Karpas-422 (cell line): ENCODE measurements at regions not wholly inside any gene's neighbourhood (a gene's known extent, or its start where the extent isn't known, plus 50 kb on each side); places are given as distances from the start of the nearest gene placed in this dataset.
"Not testable (repeated sequence)": the region's sequence is repeated elsewhere in the genome, so short reads cannot be mapped to it uniquely, and the experiment has no call there.

Experiments used
- DNase-seq: peaks from one replicate; pipeline ENCODE4 v3.0.0-alpha.2; 2015
- H2AFZ ChIP-seq: fragments of 200-600 bp; sonication (generic); 2 replicates; pipeline ENCODE4 v1.6.1; 2014; ENCODE audit warnings: antibody characterized with exemption, low read length, mixed read lengths
- H3K27ac ChIP-seq: fragments of 200-600 bp; sonication (generic); 2 replicates; pipeline ENCODE4 v1.5.1; 2014; ENCODE audit warnings: mild to moderate bottlenecking, low read length, moderate library complexity
- H3K27me3 ChIP-seq: fragments of 200-600 bp; sonication (generic); 2 replicates; pipeline ENCODE4 v1.6.1; 2014; ENCODE audit warnings: low read length, mixed read lengths
- H3K36me3 ChIP-seq: fragments of 200-600 bp; sonication (generic); 2 replicates; pipeline ENCODE4 v1.6.1; 2014; ENCODE audit warnings: low read length, mixed read lengths; ENCODE audit not compliant: insufficient read depth
- H3K4me1 ChIP-seq: fragments of 200-600 bp; sonication (generic); 2 replicates; pipeline ENCODE4 v1.6.1; 2014; ENCODE audit warnings: mild to moderate bottlenecking, low read length, mixed read lengths
- H3K4me2 ChIP-seq: fragments of 200-600 bp; sonication (generic); 2 replicates; pipeline ENCODE4 v1.6.1; 2014; ENCODE audit warnings: low read length, low read depth, mild to moderate bottlenecking; ENCODE audit not compliant: poor library complexity, severe bottlenecking
- H3K4me3 ChIP-seq: fragments of 200-600 bp; sonication (generic); 2 replicates; pipeline ENCODE4 v1.5.1; 2014; ENCODE audit warnings: mild to moderate bottlenecking, antibody characterized with exemption, low read length, mixed read lengths
- H3K79me2 ChIP-seq: fragments of 200-600 bp; sonication (generic); 2 replicates; pipeline ENCODE4 v1.6.1; 2014; ENCODE audit warnings: mild to moderate bottlenecking, low read length, mixed read lengths
- H3K9ac ChIP-seq: fragments of 200-600 bp; sonication (generic); 2 replicates; pipeline ENCODE4 v1.6.0; 2014; ENCODE audit warnings: low read length
- H3K9me2 ChIP-seq: fragments of 200-600 bp; sonication (generic), shearing (Covaris generic); replicated peaks from 2 replicates; pipeline ENCODE4 v1.6.0; 2014; ENCODE audit warnings: mild to moderate bottlenecking, low read length, moderate library complexity; ENCODE audit not compliant: insufficient read depth
- H3K9me3 ChIP-seq: fragments of 300-700, 200-600 bp; sonication (generic); 2 replicates; pipeline ENCODE4 v1.6.1; 2014; ENCODE audit warnings: low read length, mixed read lengths
- H4K20me1 ChIP-seq: fragments of 200-600 bp; sonication (generic); 2 replicates; pipeline ENCODE4 v1.6.1; 2014; ENCODE audit warnings: mild to moderate bottlenecking, antibody characterized with exemption, low read length, low read depth; ENCODE audit not compliant: insufficient read depth

GRCh38 chr10:36424502-36424901 lies 700.9 kb upstream of the ANKRD30A start:
- no peaks in the 10 kb centered on the region for H3K36me3 ChIP-seq
- H3K27ac ChIP-seq = no peak overlapping the region
- H3K27me3 ChIP-seq = no peaks in the 10 kb centered on the region
- H3K9me2 ChIP-seq = no peaks in the 10 kb centered on the region
- no peak overlapping the region for H2AFZ ChIP-seq
- H3K4me2 ChIP-seq = no peak overlapping the region
- H3K4me1 ChIP-seq = peaks cover 8% of the 10 kb centered on the region
- H3K4me3 ChIP-seq = no peak overlapping the region
- no peak overlapping the region for H3K9ac ChIP-seq
- no peaks in the 10 kb centered on the region for H3K9me3 ChIP-seq
- no peaks in the 10 kb centered on the region for H4K20me1 ChIP-seq
- H3K79me2 ChIP-seq = no peaks in the 10 kb centered on the region
- DNase-seq = no peak

- Histone ChIP-seq H3K4me3 (no peak overlapping the region), H2AFZ (no peak overlapping the region), H3K4me1 (peaks cover 8% of the 10 kb centered on the region), H3K36me3 (no peaks in the 10 kb centered on the region), H3K9me2 (no peaks in the 10 kb centered on the region), H3K9ac (no peak overlapping the region), H3K27ac (no peak overlapping the region), H4K20me1 (no peaks in the 10 kb centered on the region), H3K9me3 (no peaks in the 10 kb centered on the region), H3K79me2 (no peaks in the 10 kb centered on the region), H3K27me3 (no peaks in the 10 kb centered on the region), H3K4me2 (no peak overlapping the region)
- no peak for DNase-seq
Measured at GRCh38 chr10:36423821-36424248, 701.6 kb upstream of the ANKRD30A start.

- Histone ChIP-seq H3K4me2 (no peak overlapping the region), H3K27ac (no peak overlapping the region), H3K9ac (no peak overlapping the region), H3K4me3 (no peak overlapping the region), H3K79me2 (no peaks in the 10 kb centered on the region), H3K36me3 (no peaks in the 10 kb centered on the region), H3K9me2 (no peaks in the 10 kb centered on the region), H4K20me1 (no peaks in the 10 kb centered on the region), H2AFZ (no peak overlapping the region), H3K9me3 (no peaks in the 10 kb centered on the region), H3K4me1 (no peaks in the 10 kb centered on the region), H3K27me3 (no peaks in the 10 kb centered on the region)
- DNase-seq = no peak
Measured at GRCh38 chr10:36421992-36422391, 703.4 kb upstream of the ANKRD30A start.

- Histone ChIP-seq H3K4me1 (no peaks in the 10 kb centered on the region), H3K4me3 (no peak overlapping the region), H3K79me2 (no peaks in the 10 kb centered on the region), H3K9me3 (peaks cover 6% of the 10 kb centered on the region; the same call in 1 of the 2 replicates), H4K20me1 (no peaks in the 10 kb centered on the region), H2AFZ (no peak overlapping the region), H3K27me3 (no peaks in the 10 kb centered on the region), H3K9me2 (no peaks in the 10 kb centered on the region), H3K27ac (no peak overlapping the region), H3K9ac (no peak overlapping the region), H3K4me2 (no peak overlapping the region), H3K36me3 (no peaks in the 10 kb centered on the region)
- DNase-seq = no peak
Measured at GRCh38 chr10:36416513-36416912, 708.9 kb upstream of the ANKRD30A start.

- H4K20me1 ChIP-seq = no peaks in the 10 kb centered on the region
- no peak for DNase-seq
- peaks cover 6% of the 10 kb centered on the region; the same call in 1 of the 2 replicates for H3K9me3 ChIP-seq
- no peak overlapping the region for H3K4me3 ChIP-seq
- no peaks in the 10 kb centered on the region for H3K9me2 ChIP-seq
- H3K36me3 ChIP-seq = no peaks in the 10 kb centered on the region
- H3K27me3 ChIP-seq = no peaks in the 10 kb centered on the region
- H3K79me2 ChIP-seq = no peaks in the 10 kb centered on the region
- H2AFZ ChIP-seq = no peak overlapping the region
- H3K27ac ChIP-seq = no peak overlapping the region
- no peak overlapping the region for H3K4me2 ChIP-seq
- no peak overlapping the region for H3K9ac ChIP-seq
- H3K4me1 ChIP-seq = no peaks in the 10 kb centered on the region
Measured at GRCh38 chr10:36412942-36413341, 712.5 kb upstream of the ANKRD30A start.

GRCh38 chr10:36400238-36400637 lies 725.2 kb upstream of the ANKRD30A start:
- H4K20me1 ChIP-seq, H3K27me3 ChIP-seq, H3K9ac ChIP-seq, H3K79me2 ChIP-seq, H3K4me1 ChIP-seq, H3K9me2 ChIP-seq, DNase-seq, H3K4me3 ChIP-seq, H3K36me3 ChIP-seq, H3K4me2 ChIP-seq, H3K27ac ChIP-seq, H3K9me3 ChIP-seq, H2AFZ ChIP-seq: not testable (repeated sequence)

- H3K9me2 ChIP-seq = no peaks in the 10 kb centered on the region
- H3K4me3 ChIP-seq = no peak overlapping the region
- no peaks in the 10 kb centered on the region for H3K27me3 ChIP-seq
- H4K20me1 ChIP-seq = no peaks in the 10 kb centered on the region
- H3K4me1 ChIP-seq = no peaks in the 10 kb centered on the region
- no peaks in the 10 kb centered on the region for H3K79me2 ChIP-seq
- H3K9me3 ChIP-seq = no peaks in the 10 kb centered on the region
- H3K9ac ChIP-seq = no peak overlapping the region
- H3K36me3 ChIP-seq = no peaks in the 10 kb centered on the region
- no peak overlapping the region for H3K4me2 ChIP-seq
- no peak overlapping the region for H2AFZ ChIP-seq
- H3K27ac ChIP-seq = no peak overlapping the region
- DNase-seq = no peak
Measured at GRCh38 chr10:36393801-36394200, 731.6 kb upstream of the ANKRD30A start.

GRCh38 chr10:36391405-36391804 lies 734.0 kb upstream of the ANKRD30A start:
- H3K36me3 ChIP-seq = no peaks in the 10 kb centered on the region
- no peaks in the 10 kb centered on the region for H4K20me1 ChIP-seq
- H3K9ac ChIP-seq = no peak overlapping the region
- no peaks in the 10 kb centered on the region for H3K9me3 ChIP-seq
- no peak overlapping the region for H3K4me2 ChIP-seq
- no peak overlapping the region for H2AFZ ChIP-seq
- DNase-seq = no peak
- no peaks in the 10 kb centered on the region for H3K27me3 ChIP-seq
- H3K27ac ChIP-seq = no peak overlapping the region
- no peaks in the 10 kb centered on the region; the same call in 1 of the 2 replicates for H3K9me2 ChIP-seq
- no peaks in the 10 kb centered on the region for H3K4me1 ChIP-seq
- H3K4me3 ChIP-seq = no peak overlapping the region
- H3K79me2 ChIP-seq = no peaks in the 10 kb centered on the region

GRCh38 chr10:36390221-36390620 lies 735.2 kb upstream of the ANKRD30A start:
- Histone ChIP-seq H3K36me3 (no peaks in the 10 kb centered on the region), H3K9ac (no peak overlapping the region), H3K79me2 (no peaks in the 10 kb centered on the region), H3K27ac (no peak overlapping the region), H3K4me1 (no peaks in the 10 kb centered on the region), H4K20me1 (no peaks in the 10 kb centered on the region), H2AFZ (no peak overlapping the region), H3K9me2 (no peaks in the 10 kb centered on the region; the same call in 1 of the 2 replicates), H3K9me3 (no peaks in the 10 kb centered on the region), H3K4me3 (no peak overlapping the region), H3K4me2 (no peak overlapping the region), H3K27me3 (no peaks in the 10 kb centered on the region)
- no peak for DNase-seq
